CD4-positive, alpha-beta T cell (primary cell): ENCODE measurements at regions not wholly inside any gene's neighbourhood (a gene's known extent, or its start where the extent isn't known, plus 50 kb on each side); places are given as distances from the start of the nearest gene placed in this dataset.

Source experiments
- ATAC-seq: fragments of 200-7000 bp; cut with Tn5 transposase; one replicate; pipeline ENCODE4 v1.10.0; 2022; ENCODE audit warnings: mild to moderate bottlenecking; ENCODE audit not compliant: poor library complexity
- CTCF ChIA-PET: fragments of 350-600 bp; sonication (Branson Sonifier 250); formaldehyde crosslinking; loops from one replicate; lab custom pipeline; 2021; ENCODE audit warnings: antibody characterized with exemption, inconsistent platforms; lab: Charles Lee
- POLR2A ChIA-PET: fragments of 350-600 bp; sonication (Branson Sonifier 250); formaldehyde crosslinking; loops from one replicate; lab custom pipeline; 2021; ENCODE audit warnings: antibody characterized with exemption, inconsistent platforms; lab: Charles Lee
- DNase-seq, 14 experiments: peaks; one replicate each; pipeline ENCODE4 v3.0.0-alpha.2; 2013 to 2020; ENCODE audit warnings: mixed read lengths in 2 of 14
- H3K27ac ChIP-seq, 2 donors: one replicate each; pipeline versions ENCODE4 v1.5.1 to v1.7.0; 2013; ENCODE audit warnings: low read length in 2 of 2, low read depth in 1 of 2, mild to moderate bottlenecking in 1 of 2
- H3K27me3 ChIP-seq, 2 experiments: 1 replicate in 1 of 2; 2 replicates in 1 of 2; pipeline versions ENCODE4 v1.6.1 to v1.7.0; 2013; ENCODE audit warnings: low read length in 2 of 2, control low read depth in 1 of 2, mild to moderate bottlenecking in 1 of 2, moderate library complexity in 1 of 2; ENCODE audit not compliant: insufficient read depth in 2 of 2, control insufficient read depth in 1 of 2
- H3K36me3 ChIP-seq: one replicate; pipeline ENCODE4 v1.6.1; 2013; ENCODE audit warnings: low read length, control low read depth; ENCODE audit not compliant: insufficient read depth
- H3K4me1 ChIP-seq: one replicate; pipeline ENCODE4 v1.6.1; 2013; ENCODE audit warnings: low read length, control low read depth; ENCODE audit not compliant: insufficient read depth
- H3K4me3 ChIP-seq: one replicate; pipeline ENCODE4 v1.5.1; 2013; ENCODE audit warnings: mild to moderate bottlenecking, low read length, moderate library complexity
- H3K9me3 ChIP-seq, 2 experiments: 1 replicate in 1 of 2; 2 replicates in 1 of 2; pipeline versions ENCODE4 v1.6.1 to v1.7.0; 2013; ENCODE audit warnings: low read length in 2 of 2, mild to moderate bottlenecking in 2 of 2, control low read depth in 1 of 2, moderate library complexity in 1 of 2; ENCODE audit not compliant: control insufficient read depth in 1 of 2, insufficient read depth in 1 of 2
- H3K27ac Mint-ChIP-seq: one replicate; pipeline ENCODE4 v1.8.0; 2020; ENCODE audit warnings: mixed read lengths
- H3K27me3 Mint-ChIP-seq: one replicate; pipeline ENCODE4 v1.8.0; 2021; ENCODE audit warnings: mixed read lengths
- H3K36me3 Mint-ChIP-seq: one replicate; pipeline ENCODE4 v1.8.0; 2021; ENCODE audit warnings: low read depth, mixed read lengths
- H3K4me1 Mint-ChIP-seq: one replicate; pipeline ENCODE4 v1.8.0; 2021; ENCODE audit warnings: low read depth, mixed read lengths
- H3K4me3 Mint-ChIP-seq: one replicate; pipeline ENCODE4 v1.8.0; 2020; ENCODE audit warnings: mild to moderate bottlenecking, mixed read lengths
- H3K9me3 Mint-ChIP-seq: one replicate; pipeline ENCODE4 v1.8.0; 2020; ENCODE audit warnings: mixed read lengths
- intact Hi-C, 2 experiments: fragments of 100-400 bp; cut with DNase I in 1 of 2; cut with micrococcal nuclease in 1 of 2; formaldehyde crosslinking; loops; one replicate each; pipeline versions ENCODE4 v1.15.1 to v1.9.0; 2023 to 2025; cut with DNase I, micrococcal nuclease
- TF ChIP-seq, protein P1 (sequence below): fragments of 200-600 bp; IDR thresholded peaks from one replicate; pipeline ENCODE4 v1.8.0; 2022; ENCODE audit warnings: antibody characterized with exemption, mild to moderate bottlenecking

DNA sequence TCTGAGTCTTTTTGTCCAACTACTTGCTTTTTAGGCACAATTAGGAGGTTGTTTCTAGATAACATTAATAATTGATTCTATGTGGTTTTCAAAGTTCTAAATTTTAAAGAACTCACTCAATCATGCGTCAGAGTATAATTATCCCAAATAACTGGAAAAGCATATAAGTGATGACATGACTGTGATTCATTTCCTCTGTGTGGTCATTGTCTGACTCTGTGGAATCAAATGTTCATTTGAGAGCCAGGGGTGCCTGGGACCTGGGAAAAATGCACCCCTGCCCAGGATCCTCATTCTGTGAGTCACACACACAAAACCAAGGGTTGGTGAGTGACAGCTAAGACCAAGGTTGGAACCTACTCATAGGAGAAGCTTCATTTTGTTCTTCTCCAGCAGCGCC is 127.1 kb upstream of the MLIP start:
- Mint-ChIP-seq H3K27ac (no peak overlapping the region), H3K27me3 (peaks cover 15% of the 10 kb centered on the region), H3K4me1 (no peaks in the 10 kb centered on the region), H3K9me3 (no peaks in the 10 kb centered on the region), H3K36me3 (no peaks in the 10 kb centered on the region), H3K4me3 (no peak overlapping the region)
- H3K36me3 ChIP-seq: no peaks in the 10 kb centered on the region
- ChIA-PET POLR2A (no interaction called here), CTCF (no interaction called here)
- H3K27ac ChIP-seq: no peak overlapping the region
- TF ChIP-seq, protein P1, sequence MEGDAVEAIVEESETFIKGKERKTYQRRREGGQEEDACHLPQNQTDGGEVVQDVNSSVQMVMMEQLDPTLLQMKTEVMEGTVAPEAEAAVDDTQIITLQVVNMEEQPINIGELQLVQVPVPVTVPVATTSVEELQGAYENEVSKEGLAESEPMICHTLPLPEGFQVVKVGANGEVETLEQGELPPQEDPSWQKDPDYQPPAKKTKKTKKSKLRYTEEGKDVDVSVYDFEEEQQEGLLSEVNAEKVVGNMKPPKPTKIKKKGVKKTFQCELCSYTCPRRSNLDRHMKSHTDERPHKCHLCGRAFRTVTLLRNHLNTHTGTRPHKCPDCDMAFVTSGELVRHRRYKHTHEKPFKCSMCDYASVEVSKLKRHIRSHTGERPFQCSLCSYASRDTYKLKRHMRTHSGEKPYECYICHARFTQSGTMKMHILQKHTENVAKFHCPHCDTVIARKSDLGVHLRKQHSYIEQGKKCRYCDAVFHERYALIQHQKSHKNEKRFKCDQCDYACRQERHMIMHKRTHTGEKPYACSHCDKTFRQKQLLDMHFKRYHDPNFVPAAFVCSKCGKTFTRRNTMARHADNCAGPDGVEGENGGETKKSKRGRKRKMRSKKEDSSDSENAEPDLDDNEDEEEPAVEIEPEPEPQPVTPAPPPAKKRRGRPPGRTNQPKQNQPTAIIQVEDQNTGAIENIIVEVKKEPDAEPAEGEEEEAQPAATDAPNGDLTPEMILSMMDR: no peak
- DNase-seq: no peak
- ATAC-seq: no peak
- no peaks in the 10 kb centered on the region for H3K27me3 ChIP-seq
- H3K9me3 ChIP-seq: no peaks in the 10 kb centered on the region
- H3K4me1 ChIP-seq: no peaks in the 10 kb centered on the region
- intact Hi-C loops: no loop called here
- no peak overlapping the region for H3K4me3 ChIP-seq

DNA sequence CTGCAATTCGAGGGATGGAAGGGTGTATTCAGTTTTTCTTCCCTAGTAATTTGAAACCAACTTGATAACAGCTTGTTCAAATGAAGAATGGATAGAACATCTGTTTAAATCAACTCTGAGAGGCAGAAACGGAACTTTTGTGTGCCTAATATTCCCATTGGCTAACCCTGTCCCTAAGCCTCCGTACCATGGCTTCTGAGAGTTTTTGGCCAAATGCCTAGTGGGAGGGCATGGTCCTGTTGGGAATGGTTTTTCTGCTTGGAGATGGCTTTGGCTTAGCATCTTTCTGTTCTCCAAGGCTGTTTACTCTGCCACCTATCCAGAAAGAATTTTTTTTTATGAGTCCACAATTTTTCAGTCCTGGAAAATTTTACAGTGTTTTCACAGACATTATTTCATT is 126.7 kb upstream of the MLIP start:
- DNase-seq: no peak
- Histone ChIP-seq H3K27ac (no peak overlapping the region), H3K36me3 (no peaks in the 10 kb centered on the region), H3K27me3 (no peaks in the 10 kb centered on the region), H3K9me3 (no peaks in the 10 kb centered on the region), H3K4me1 (no peaks in the 10 kb centered on the region), H3K4me3 (no peak overlapping the region)
- no peaks in the 10 kb centered on the region for H3K4me1 Mint-ChIP-seq
- POLR2A ChIA-PET: no interaction called here
- H3K27me3 Mint-ChIP-seq: peaks cover 15% of the 10 kb centered on the region
- no peak overlapping the region for H3K27ac Mint-ChIP-seq
- intact Hi-C loops: no loop called here
- TF ChIP-seq, protein P1: no peak
- no peak overlapping the region for H3K4me3 Mint-ChIP-seq
- no peaks in the 10 kb centered on the region for H3K36me3 Mint-ChIP-seq
- H3K9me3 Mint-ChIP-seq: no peaks in the 10 kb centered on the region
- CTCF ChIA-PET: no interaction called here
- ATAC-seq: no peak

DNA sequence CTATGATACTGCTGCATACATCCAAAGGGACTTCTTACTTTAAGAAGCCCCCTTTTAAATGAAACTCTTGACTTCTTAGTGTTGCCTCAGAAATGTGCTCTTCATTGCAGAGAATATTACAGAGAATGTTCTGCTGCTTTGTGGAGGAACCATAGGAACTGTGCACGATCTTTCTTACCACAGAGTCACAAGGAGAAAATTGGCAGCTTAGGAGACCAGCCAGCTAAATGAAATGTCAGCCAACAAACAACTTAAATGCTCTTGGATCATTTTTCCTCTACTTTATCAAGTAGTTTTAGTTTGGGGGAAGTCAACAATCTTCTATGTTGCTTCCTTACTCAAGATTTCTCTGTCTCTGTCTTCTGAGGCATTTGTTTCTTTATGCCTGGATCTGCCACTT is 125.9 kb upstream of the MLIP start:
- no peaks in the 10 kb centered on the region for H3K4me1 ChIP-seq

More for the DNA sequence above, 125.9 kb upstream of the MLIP start:
- TF ChIP-seq, protein P1: no peak
- POLR2A ChIA-PET: no interaction called here
- intact Hi-C loops: no loop called here
- Histone ChIP-seq H3K27ac (no peak overlapping the region), H3K4me3 (no peak overlapping the region), H3K27me3 (no peaks in the 10 kb centered on the region), H3K9me3 (no peaks in the 10 kb centered on the region), H3K36me3 (no peaks in the 10 kb centered on the region)
- Mint-ChIP-seq H3K27ac (no peak overlapping the region), H3K9me3 (no peaks in the 10 kb centered on the region), H3K27me3 (peaks cover 15% of the 10 kb centered on the region), H3K4me3 (no peak overlapping the region), H3K36me3 (no peaks in the 10 kb centered on the region), H3K4me1 (no peaks in the 10 kb centered on the region)
- ATAC-seq: no peak
- no peak for DNase-seq
- CTCF ChIA-PET: no interaction called here
